OCI-LY3 (cell line): ENCODE measurements at regions not wholly inside any gene's neighbourhood (a gene's known extent, or its start where the extent isn't known, plus 50 kb on each side); places are given as distances from the start of the nearest gene placed in this dataset.

ENCODE experiments used
- EZH2phosphoT487 ChIP-seq: fragments of 200-600 bp; shearing (Covaris generic); IDR thresholded peaks from 2 replicates; pipeline ENCODE4 v1.6.1; 2018; ENCODE audit warnings: antibody characterized with exemption, mixed run types, low read depth
- TF ChIP-seq, protein P1 (sequence below): fragments of 200-600, 300-600 bp; sonication (generic); IDR thresholded peaks from 2 replicates; pipeline ENCODE4 v1.5.1; 2014; ENCODE audit warnings: antibody characterized with exemption, low read length, low read depth

DNA sequence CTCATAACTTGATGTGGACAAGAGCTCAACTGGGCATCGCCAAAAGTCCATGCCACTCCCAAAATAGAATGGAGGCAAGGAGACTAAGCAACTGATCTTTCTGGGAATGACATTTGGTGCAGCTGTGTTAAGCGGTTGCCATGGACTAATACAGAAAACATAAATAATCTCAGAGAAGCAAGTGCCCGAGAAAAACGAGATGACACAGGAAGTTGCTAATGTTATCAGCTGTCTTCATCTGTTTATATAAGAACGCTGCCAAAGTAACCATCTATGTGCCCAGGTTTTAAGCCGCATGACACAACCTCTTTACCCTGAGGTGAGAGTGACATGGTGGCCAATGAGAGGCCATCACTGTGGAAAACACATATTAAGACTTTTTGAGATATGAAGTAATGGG lies 54.9 kb upstream of the SACS start:
- TF ChIP-seq, protein P1, sequence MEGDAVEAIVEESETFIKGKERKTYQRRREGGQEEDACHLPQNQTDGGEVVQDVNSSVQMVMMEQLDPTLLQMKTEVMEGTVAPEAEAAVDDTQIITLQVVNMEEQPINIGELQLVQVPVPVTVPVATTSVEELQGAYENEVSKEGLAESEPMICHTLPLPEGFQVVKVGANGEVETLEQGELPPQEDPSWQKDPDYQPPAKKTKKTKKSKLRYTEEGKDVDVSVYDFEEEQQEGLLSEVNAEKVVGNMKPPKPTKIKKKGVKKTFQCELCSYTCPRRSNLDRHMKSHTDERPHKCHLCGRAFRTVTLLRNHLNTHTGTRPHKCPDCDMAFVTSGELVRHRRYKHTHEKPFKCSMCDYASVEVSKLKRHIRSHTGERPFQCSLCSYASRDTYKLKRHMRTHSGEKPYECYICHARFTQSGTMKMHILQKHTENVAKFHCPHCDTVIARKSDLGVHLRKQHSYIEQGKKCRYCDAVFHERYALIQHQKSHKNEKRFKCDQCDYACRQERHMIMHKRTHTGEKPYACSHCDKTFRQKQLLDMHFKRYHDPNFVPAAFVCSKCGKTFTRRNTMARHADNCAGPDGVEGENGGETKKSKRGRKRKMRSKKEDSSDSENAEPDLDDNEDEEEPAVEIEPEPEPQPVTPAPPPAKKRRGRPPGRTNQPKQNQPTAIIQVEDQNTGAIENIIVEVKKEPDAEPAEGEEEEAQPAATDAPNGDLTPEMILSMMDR = no peak
- TF ChIP-seq EZH2phosphoT487 = no peak
